Gastrocnemius medialis (tissue), 4 donors: ENCODE measurements at regions not wholly inside any gene's neighbourhood (a gene's known extent, or its start where the extent isn't known, plus 50 kb on each side); places are given as distances from the start of the nearest gene placed in this dataset.

Experiments used
- ATAC-seq, 2 donors: fragments of 150-250 bp; one replicate each; pipeline ENCODE4 v1.9.1; 2016
- DNase-seq, 2 donors: peaks; one replicate each; pipeline ENCODE4 v3.0.0-alpha.2; 2019
- H3K27ac ChIP-seq, 4 donors: fragments of 200-600 bp; sonication (generic); 1 replicate in 1 of 4; 2 replicates in 3 of 4; pipeline ENCODE4 v1.5.1; 2016 to 2018; ENCODE audit warnings: mild to moderate bottlenecking in 2 of 4, moderate library complexity in 1 of 4
- H3K27me3 ChIP-seq, 3 donors: fragments of 200-600 bp; sonication (generic) in 2 of 3; 1 replicate in 1 of 3; 2 replicates in 2 of 3; pipeline versions ENCODE4 v1.5.1 to v1.6.0; 2016 to 2019; ENCODE audit warnings: mild to moderate bottlenecking in 1 of 3, moderate library complexity in 1 of 3
- H3K36me3 ChIP-seq, 2 donors: fragments of 200-600 bp; sonication (generic) in 1 of 2; one replicate each; pipeline ENCODE4 v1.5.1; 2017 to 2018
- H3K4me1 ChIP-seq, 2 donors: fragments of 200-600 bp; sonication (generic) in 1 of 2; one replicate each; pipeline ENCODE4 v1.5.1; 2016 to 2017; ENCODE audit warnings: mild to moderate bottlenecking in 2 of 2
- H3K4me3 ChIP-seq, 4 donors: fragments of 200-600 bp; sonication (generic) in 3 of 4; 1 replicate in 1 of 4; 2 replicates in 3 of 4; pipeline ENCODE4 v1.5.1; 2016 to 2019; ENCODE audit warnings: mild to moderate bottlenecking in 2 of 4
- H3K9me3 ChIP-seq, 3 donors: fragments of 200-600 bp; sonication (generic) in 2 of 3; 1 replicate in 1 of 3; 2 replicates in 2 of 3; pipeline ENCODE4 v1.5.1; 2016 to 2019
- POLR2A ChIP-seq, 2 donors: fragments of 450-650 bp; IDR thresholded peaks; one replicate each; pipeline ENCODE4 v1.6.1; 2017; ENCODE audit warnings: antibody characterized with exemption in 2 of 2, mild to moderate bottlenecking in 2 of 2, moderate library complexity in 2 of 2
- in situ Hi-C, 4 donors: fragments of 200-750 bp; cut with MboI; loops; one replicate each; pipeline versions ENCODE4 v1.15.0 to v1.8.0; 2017; ENCODE audit warnings: low sequenced_read_pairs in 4 of 4
- intact Hi-C: fragments of 100-400 bp; cut with DNase I; formaldehyde crosslinking; loops from one replicate; pipeline ENCODE4 v1.15.1; 2023; ENCODE audit warnings: low total_unique reads
- TF ChIP-seq, protein P1 (sequence below), 5 experiments: fragments of 450-650 bp in 3 of 5; fragments of 200-600 bp in 2 of 5; sonication (generic) in 2 of 5; IDR thresholded peaks in 4 of 5; conservative IDR thresholded peaks in 1 of 5; 1 replicate in 4 of 5; 2 replicates in 1 of 5; pipeline ENCODE4 v1.5.1; 2016 to 2019; ENCODE audit warnings: antibody characterized with exemption in 5 of 5, mild to moderate bottlenecking in 3 of 5, moderate library complexity in 3 of 5

DNA sequence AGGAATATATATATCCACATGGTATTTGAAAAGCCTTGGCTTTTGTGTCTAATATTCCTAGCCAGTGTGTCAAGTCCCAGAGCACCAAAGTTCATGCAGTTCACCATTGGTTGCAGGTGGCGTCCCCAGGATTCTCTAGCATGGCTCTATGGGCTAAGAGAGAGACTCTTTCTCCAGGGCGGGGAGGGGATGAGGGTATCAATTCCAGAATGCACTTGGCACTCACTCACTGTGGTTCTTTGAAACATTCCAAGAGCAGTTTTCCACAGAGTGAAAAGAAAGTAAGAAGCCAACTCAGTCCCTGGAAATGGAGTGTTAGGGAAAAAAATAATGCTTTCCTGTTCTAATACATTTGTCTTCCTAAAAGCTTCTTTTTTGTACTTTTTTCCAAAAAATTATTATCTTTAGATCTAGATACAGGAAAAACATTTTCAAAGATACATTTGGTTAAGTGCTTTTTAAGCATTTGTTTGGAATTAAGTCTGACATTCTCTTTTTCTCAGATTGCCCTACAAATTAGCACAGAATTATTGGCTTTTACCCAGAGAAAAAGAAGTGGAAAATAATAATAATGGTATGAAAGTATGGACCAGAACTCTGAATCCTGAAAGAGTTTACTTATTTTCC lies 239.9 kb downstream of the PAX3 start:
- intact Hi-C loops, result no loop called here
- no peak for ATAC-seq
- no peaks in the 10 kb centered on the region for H3K4me1 ChIP-seq
- no peak overlapping the region for H3K27ac ChIP-seq
- no peaks in the 10 kb centered on the region for H3K9me3 ChIP-seq
- no peak overlapping the region for H3K4me3 ChIP-seq
- in situ Hi-C loops, result loop anchor here (10.0 to 25.0 kb wide), 5 partner anchors 246 to 556 kb away; a partner anchor contains a TSS
- no peaks in the 10 kb centered on the region for H3K36me3 ChIP-seq
- no peak for DNase-seq
- H3K27me3 ChIP-seq, result peaks cover 0 to 11% (median 3%) of the 10 kb centered on the region in 3 donors
- TF ChIP-seq, protein P1, sequence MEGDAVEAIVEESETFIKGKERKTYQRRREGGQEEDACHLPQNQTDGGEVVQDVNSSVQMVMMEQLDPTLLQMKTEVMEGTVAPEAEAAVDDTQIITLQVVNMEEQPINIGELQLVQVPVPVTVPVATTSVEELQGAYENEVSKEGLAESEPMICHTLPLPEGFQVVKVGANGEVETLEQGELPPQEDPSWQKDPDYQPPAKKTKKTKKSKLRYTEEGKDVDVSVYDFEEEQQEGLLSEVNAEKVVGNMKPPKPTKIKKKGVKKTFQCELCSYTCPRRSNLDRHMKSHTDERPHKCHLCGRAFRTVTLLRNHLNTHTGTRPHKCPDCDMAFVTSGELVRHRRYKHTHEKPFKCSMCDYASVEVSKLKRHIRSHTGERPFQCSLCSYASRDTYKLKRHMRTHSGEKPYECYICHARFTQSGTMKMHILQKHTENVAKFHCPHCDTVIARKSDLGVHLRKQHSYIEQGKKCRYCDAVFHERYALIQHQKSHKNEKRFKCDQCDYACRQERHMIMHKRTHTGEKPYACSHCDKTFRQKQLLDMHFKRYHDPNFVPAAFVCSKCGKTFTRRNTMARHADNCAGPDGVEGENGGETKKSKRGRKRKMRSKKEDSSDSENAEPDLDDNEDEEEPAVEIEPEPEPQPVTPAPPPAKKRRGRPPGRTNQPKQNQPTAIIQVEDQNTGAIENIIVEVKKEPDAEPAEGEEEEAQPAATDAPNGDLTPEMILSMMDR (IDR thresholded peaks at IDR 0.05 in 4 of 5, conservative IDR thresholded peaks at IDR 0.05 in 1 of 5), result no peak
- no peak for TF ChIP-seq POLR2A (IDR thresholded peaks at IDR 0.05)

DNA sequence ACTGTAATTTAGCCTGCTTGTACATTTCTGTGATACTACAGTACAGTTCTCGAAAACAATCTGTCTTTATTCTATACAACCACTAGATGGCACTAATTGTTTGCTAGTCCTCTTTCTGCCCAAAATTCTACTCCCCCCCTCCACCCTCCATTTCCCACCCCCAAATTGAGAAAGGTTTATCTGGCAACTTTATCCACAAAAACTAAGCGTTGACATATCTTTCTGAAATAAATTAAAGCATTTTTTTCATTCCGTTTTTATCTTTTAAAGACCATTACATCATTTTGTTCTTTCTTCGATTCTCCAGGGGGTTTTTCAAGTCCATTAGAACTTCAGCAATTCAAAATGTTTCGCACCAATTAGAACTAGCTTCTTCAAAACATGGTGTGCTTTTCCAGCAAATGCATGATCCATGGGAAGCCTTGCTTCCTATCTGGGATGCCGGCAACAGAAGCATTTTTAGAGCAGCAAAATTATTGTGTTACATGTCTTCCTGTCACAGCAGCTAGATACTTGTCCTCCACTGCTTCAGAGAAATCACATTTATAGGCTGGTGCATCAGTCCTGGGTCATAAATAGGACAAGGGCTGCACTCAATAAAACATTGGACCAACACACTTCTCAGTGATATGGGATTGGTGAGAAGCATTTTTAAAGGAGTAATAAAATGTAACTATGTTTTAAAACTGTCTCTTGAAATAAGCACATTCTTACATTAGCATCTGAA lies 241.3 kb downstream of the PAX3 start:
- Histone ChIP-seq H3K4me3 (no peak overlapping the region), H3K36me3 (no peaks in the 10 kb centered on the region), H3K27ac (no peak overlapping the region), H3K9me3 (no peaks in the 10 kb centered on the region), H3K4me1 (no peaks in the 10 kb centered on the region), H3K27me3 (peaks cover 0 to 11% (median 3%) of the 10 kb centered on the region in 3 donors)
- intact Hi-C loops (loop anchor here (1.0 to 2.0 kb wide), 2 partner anchors 505 to 556 kb away; no protein-coding TSS in a partner anchor), in situ Hi-C loops (loop anchor here (10.0 to 25.0 kb wide), 5 partner anchors 247 to 557 kb away; a partner anchor contains a TSS)
- ATAC-seq, result no peak
- no peak for TF ChIP-seq POLR2A (IDR thresholded peaks at IDR 0.05)
- TF ChIP-seq, protein P1 (IDR thresholded peaks at IDR 0.05 in 4 of 5, conservative IDR thresholded peaks at IDR 0.05 in 1 of 5), result peak; percentile 33 to 69 (median 44)
- DNase-seq, result no peak

DNA sequence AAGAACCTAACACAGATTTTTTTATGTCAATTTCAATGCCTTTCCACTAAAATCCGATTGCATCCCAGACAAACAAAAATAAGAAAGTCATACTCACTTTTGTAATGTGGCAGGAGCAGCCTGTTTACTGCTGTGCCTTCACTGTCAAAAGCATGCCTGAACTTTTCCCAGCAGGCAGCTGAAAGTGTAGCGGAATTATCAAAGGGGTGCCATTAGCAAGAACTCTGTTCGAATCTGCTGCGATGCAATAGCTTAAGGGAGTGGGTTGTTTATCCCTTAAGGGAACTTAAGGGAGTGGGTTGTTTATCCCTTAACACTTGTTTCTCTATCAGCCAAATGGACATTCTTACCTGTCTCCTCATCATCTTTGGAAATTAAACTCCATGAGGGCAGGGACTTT lies 243.5 kb downstream of the PAX3 start:
- Histone ChIP-seq H3K9me3 (no peaks in the 10 kb centered on the region), H3K27me3 (peaks cover 3 to 14% (median 8%) of the 10 kb centered on the region in 3 donors)
- no peak for TF ChIP-seq POLR2A (IDR thresholded peaks at IDR 0.05)
- TF ChIP-seq, protein P1 (IDR thresholded peaks at IDR 0.05 in 4 of 5, conservative IDR thresholded peaks at IDR 0.05 in 1 of 5), result no peak

DNA sequence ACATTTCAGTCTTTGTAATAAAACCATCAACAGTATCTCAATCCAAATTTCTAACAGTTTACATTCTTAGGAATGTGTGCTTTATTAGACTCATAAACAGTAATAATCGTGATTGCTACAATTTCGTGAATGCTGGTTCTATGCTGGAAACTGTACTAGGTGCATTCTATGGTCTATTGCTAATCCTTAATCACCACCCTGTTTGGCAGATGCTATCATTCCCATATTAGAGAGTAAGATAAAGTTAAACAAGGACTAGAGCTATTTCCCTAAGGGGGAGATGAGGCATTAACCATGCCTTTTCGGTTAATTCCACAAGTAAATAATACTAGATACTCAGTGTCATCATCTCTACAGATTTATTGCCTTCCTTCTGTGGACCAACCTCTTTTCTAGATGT lies 244.0 kb downstream of the PAX3 start:
- intact Hi-C loops, result no loop called here
- in situ Hi-C loops, result loop anchor here (10.0 to 25.0 kb wide), 5 partner anchors 250 to 560 kb away; a partner anchor contains a TSS
- H3K27me3 ChIP-seq, result peaks cover 3 to 14% (median 8%) of the 10 kb centered on the region in 3 donors

More for the DNA sequence above, 243.5 kb downstream of the PAX3 start:
- Histone ChIP-seq H3K36me3 (no peaks in the 10 kb centered on the region), H3K4me3 (no peak overlapping the region), H3K4me1 (no peaks in the 10 kb centered on the region), H3K27ac (no peak overlapping the region)
- in situ Hi-C loops, result loop anchor here (10.0 to 25.0 kb wide), 5 partner anchors 249 to 559 kb away; a partner anchor contains a TSS
- DNase-seq, result no peak
- ATAC-seq, result no peak
- intact Hi-C loops, result no loop called here

More for the DNA sequence above, 244.0 kb downstream of the PAX3 start:
- no peak for DNase-seq
- ATAC-seq, result no peak
- TF ChIP-seq, protein P1 (IDR thresholded peaks at IDR 0.05 in 4 of 5, conservative IDR thresholded peaks at IDR 0.05 in 1 of 5), result no peak
- no peak for TF ChIP-seq POLR2A (IDR thresholded peaks at IDR 0.05)
- Histone ChIP-seq H3K4me1 (no peaks in the 10 kb centered on the region), H3K36me3 (no peaks in the 10 kb centered on the region), H3K9me3 (no peaks in the 10 kb centered on the region), H3K4me3 (no peak overlapping the region), H3K27ac (no peak overlapping the region)
